ENCODE measurements at regions not wholly inside any gene's neighbourhood (a gene's known extent, or its start where the extent isn't known, plus 50 kb on each side); places are given as distances from the start of the nearest gene placed in this dataset.

DNA sequence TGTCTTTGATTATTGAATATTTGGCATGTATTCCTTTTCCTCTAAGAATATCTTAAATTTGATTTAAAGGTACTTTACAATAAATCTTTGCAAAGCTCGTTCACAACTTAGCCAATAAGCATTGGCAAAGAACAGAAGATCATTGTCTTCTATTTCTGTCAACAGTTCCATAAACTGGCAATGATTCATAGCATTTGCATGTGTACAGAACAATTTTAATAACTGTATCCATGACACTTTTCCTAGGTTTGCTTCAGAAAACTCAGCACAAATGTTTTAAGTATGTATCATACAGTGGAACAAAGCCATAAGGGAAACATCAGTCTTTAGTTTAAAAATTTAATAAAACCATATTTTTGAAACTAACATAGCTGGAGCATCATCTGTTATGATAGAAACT, 462.7 kb upstream of the RPS6KA3 start:
- Histone ChIP-seq H3K27ac (no peak overlapping the region), H3K4me1 (no peaks in the 10 kb centered on the region), H3K27me3 (no peaks in the 10 kb centered on the region), H3K9me3 (no peaks in the 10 kb centered on the region), H3K4me3 (no peak overlapping the region), H3K36me3 (no peaks in the 10 kb centered on the region)
- TF ChIP-seq, protein P1, sequence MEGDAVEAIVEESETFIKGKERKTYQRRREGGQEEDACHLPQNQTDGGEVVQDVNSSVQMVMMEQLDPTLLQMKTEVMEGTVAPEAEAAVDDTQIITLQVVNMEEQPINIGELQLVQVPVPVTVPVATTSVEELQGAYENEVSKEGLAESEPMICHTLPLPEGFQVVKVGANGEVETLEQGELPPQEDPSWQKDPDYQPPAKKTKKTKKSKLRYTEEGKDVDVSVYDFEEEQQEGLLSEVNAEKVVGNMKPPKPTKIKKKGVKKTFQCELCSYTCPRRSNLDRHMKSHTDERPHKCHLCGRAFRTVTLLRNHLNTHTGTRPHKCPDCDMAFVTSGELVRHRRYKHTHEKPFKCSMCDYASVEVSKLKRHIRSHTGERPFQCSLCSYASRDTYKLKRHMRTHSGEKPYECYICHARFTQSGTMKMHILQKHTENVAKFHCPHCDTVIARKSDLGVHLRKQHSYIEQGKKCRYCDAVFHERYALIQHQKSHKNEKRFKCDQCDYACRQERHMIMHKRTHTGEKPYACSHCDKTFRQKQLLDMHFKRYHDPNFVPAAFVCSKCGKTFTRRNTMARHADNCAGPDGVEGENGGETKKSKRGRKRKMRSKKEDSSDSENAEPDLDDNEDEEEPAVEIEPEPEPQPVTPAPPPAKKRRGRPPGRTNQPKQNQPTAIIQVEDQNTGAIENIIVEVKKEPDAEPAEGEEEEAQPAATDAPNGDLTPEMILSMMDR (IDR thresholded peaks at IDR 0.05): no peak
- TF ChIP-seq POLR2AphosphoS5 (IDR thresholded peaks at IDR 0.05; ENCODE audit: insufficient read depth in 1 of 2, low read depth in 1 of 2) (no peak), POLR2A (IDR thresholded peaks at IDR 0.05) (no peak)
- no peak for DNase-seq (ENCODE audit: extremely low spot score in 2 of 2)
- intact Hi-C loops (cut with DNase I): no loop called here

DNA sequence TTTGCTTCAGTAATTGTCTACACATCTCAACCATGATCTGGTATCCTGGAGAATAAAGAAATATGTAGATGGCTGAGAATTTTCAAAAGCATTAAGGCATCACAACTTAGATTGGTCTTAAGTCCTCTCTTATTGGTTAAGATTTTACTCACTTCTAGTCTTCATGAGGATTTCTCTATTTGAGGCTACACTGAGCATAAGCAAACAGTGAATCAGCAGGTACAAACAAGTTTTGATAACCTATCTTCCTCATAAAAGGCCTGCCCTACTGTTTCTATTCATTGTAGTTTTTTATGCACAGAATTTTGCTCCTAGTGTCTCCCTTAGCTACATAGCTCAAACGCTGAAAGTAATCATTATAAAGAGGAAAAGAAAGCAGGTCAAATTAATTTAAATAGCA, 460.7 kb upstream of the RPS6KA3 start:
- H3K9me3 ChIP-seq: no peaks in the 10 kb centered on the region

DNA sequence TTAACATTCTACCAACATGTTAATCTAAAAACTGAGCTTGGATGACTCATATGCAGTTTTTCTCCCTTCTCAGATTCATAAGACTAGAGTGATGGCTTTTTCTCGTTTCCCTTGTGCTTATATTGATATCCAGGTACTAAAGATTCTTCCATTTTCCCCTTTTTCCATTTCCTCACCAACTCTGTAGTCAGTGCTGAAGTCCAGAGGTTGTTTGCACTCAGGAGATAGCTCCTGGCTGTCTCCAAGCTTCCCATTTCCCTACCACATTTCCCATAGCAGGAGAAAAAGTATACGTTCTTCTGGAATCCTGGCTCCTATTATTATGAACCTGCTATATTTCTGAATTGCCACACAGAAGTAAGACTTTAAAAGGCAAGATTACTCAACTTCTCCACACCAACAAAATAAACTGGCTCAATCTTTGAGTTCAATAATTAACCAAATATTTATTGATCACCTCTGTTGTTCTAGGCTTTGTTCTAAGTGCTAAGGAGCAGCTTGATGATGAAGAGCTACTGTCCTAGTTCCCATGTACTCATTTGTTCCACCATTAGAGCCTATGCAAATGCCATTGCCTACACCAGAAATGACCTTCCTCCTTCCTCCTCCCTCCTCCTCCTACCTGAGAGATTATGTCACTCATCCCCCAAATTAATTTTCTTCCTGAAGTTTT, 454.4 kb upstream of the RPS6KA3 start:
- TF ChIP-seq POLR2A (IDR thresholded peaks at IDR 0.05): no peak
- TF ChIP-seq, protein P1 (IDR thresholded peaks at IDR 0.05): no peak
- TF ChIP-seq POLR2AphosphoS5 (IDR thresholded peaks at IDR 0.05; ENCODE audit: insufficient read depth in 1 of 2, low read depth in 1 of 2): no peak
- Histone ChIP-seq H3K27ac (no peak overlapping the region), H3K4me1 (no peaks in the 10 kb centered on the region), H3K27me3 (no peaks in the 10 kb centered on the region), H3K36me3 (no peaks in the 10 kb centered on the region), H3K9me3 (no peaks in the 10 kb centered on the region), H3K4me3 (no peak overlapping the region)
- intact Hi-C loops (cut with DNase I): no loop called here
- DNase-seq (ENCODE audit: extremely low spot score in 2 of 2): no peak

More for the DNA sequence above, 460.7 kb upstream of the RPS6KA3 start:
- Histone ChIP-seq H3K4me1 (no peaks in the 10 kb centered on the region), H3K27ac (no peak overlapping the region), H3K4me3 (no peak overlapping the region), H3K27me3 (no peaks in the 10 kb centered on the region), H3K36me3 (no peaks in the 10 kb centered on the region)
- no peak for TF ChIP-seq POLR2A (IDR thresholded peaks at IDR 0.05)
- TF ChIP-seq, protein P1 (IDR thresholded peaks at IDR 0.05): no peak
- no peak for TF ChIP-seq POLR2AphosphoS5 (IDR thresholded peaks at IDR 0.05; ENCODE audit: insufficient read depth in 1 of 2, low read depth in 1 of 2)
- intact Hi-C loops (cut with DNase I): no loop called here
- no peak for DNase-seq (ENCODE audit: extremely low spot score in 2 of 2)

DNA sequence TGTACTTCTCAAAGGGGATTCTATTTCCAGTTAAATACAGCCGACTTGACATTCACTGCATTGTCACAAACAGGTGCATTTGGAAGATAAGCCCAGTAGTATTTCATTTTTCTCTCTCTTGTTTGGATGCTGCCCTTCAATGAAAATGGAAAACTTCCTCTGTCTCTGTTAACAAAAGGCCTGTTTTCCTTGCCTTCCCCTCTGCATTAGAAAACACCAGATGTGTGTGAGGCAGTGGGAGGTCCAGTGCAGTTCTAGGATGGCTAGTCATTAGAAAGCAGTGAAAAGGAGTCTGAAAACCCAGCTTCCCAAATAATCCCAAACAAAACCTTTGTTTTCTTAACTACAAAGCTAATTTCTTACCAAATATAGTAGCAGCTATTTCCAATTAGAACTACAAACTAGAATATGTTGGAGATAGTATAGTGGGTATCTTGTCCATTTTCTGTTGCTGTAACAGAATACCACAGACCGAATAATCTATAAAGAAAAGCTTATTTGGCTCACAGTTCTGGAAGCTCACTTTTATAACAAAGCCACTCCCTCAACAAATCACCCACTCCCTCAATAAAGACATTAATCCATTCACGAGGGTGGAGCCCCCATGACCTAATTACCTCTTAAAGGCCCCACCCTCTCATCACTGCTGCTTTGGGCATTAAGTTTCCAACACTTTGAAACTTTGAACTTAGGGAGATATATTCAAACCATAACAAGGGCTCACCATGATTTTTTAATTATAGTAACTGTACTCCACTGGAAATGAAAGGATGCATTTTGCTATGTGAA, 452.1 kb upstream of the RPS6KA3 start:
- H3K4me1 ChIP-seq: no peaks in the 10 kb centered on the region
- intact Hi-C loops (cut with DNase I): no loop called here
- H3K36me3 ChIP-seq: no peaks in the 10 kb centered on the region
- TF ChIP-seq POLR2AphosphoS5 (IDR thresholded peaks at IDR 0.05; ENCODE audit: insufficient read depth in 1 of 2, low read depth in 1 of 2) (no peak), POLR2A (IDR thresholded peaks at IDR 0.05) (no peak)
- TF ChIP-seq, protein P1 (IDR thresholded peaks at IDR 0.05): no peak
- no peak overlapping the region for H3K4me3 ChIP-seq
- H3K27ac ChIP-seq: no peak overlapping the region
- H3K27me3 ChIP-seq: no peaks in the 10 kb centered on the region
- no peak for DNase-seq (ENCODE audit: extremely low spot score in 2 of 2)
- H3K9me3 ChIP-seq: no peaks in the 10 kb centered on the region

DNA sequence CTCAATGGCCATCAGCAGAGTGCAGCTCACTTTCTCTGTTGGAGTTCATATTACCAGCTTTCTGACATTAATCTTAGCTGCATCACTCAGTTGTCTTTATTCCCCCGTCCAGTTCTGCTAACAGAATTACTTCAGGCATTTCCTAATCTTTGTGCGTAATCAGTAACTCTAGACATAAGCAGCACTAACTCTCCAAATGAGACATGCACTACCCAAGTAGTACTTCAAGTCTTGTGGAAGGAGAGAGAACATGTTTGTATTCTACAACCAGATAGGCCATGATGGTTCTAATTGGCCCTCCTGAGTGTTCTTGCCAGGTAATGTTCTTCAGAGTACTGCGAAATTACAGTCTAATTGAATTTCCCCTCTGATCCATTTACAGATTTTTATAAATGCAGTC, 448.5 kb upstream of the RPS6KA3 start:
- Histone ChIP-seq H3K9me3 (no peaks in the 10 kb centered on the region), H3K27ac (no peak overlapping the region), H3K4me1 (no peaks in the 10 kb centered on the region), H3K36me3 (no peaks in the 10 kb centered on the region), H3K4me3 (no peak overlapping the region), H3K27me3 (no peaks in the 10 kb centered on the region)
- intact Hi-C loops (cut with DNase I): no loop called here
- TF ChIP-seq POLR2A (IDR thresholded peaks at IDR 0.05): no peak
- TF ChIP-seq POLR2AphosphoS5 (IDR thresholded peaks at IDR 0.05; ENCODE audit: insufficient read depth in 1 of 2, low read depth in 1 of 2): no peak
- TF ChIP-seq, protein P1 (IDR thresholded peaks at IDR 0.05): no peak
- DNase-seq (ENCODE audit: extremely low spot score in 2 of 2): no peak
